Activated naive CD4-positive, alpha-beta T cell treated with anti-CD3 and anti-CD28 coated beads, Interleukin-2, amount 50 U/mL, for 72 hours (primary cell): ENCODE measurements at regions not wholly inside any gene's neighbourhood (a gene's known extent, or its start where the extent isn't known, plus 50 kb on each side); places are given as distances from the start of the nearest gene placed in this dataset.

Source experiments
- ATAC-seq, 2 donors: fragments of 150-1000 bp; cut with Tn5 transposase; 2 replicates each; pipeline ENCODE4 v1.10.0; 2021; ENCODE audit warnings: mild to moderate bottlenecking in 2 of 2, moderate library complexity in 2 of 2
- DNase-seq, 2 donors: peaks; one replicate each; pipeline ENCODE4 v3.0.0; 2021 to 2022; ENCODE audit warnings: low spot score in 2 of 2
- H3K27ac Mint-ChIP-seq, 2 donors: one replicate each; pipeline ENCODE4 v1.8.0; 2022; ENCODE audit warnings: mild to moderate bottlenecking in 2 of 2, mixed read lengths in 2 of 2
- H3K36me3 Mint-ChIP-seq, 2 donors: one replicate each; pipeline ENCODE4 v1.8.0; 2022; ENCODE audit warnings: mixed read lengths in 2 of 2
- H3K9me3 Mint-ChIP-seq, 2 donors: one replicate each; pipeline ENCODE4 v1.8.0; 2022; ENCODE audit warnings: mixed read lengths in 2 of 2

DNA sequence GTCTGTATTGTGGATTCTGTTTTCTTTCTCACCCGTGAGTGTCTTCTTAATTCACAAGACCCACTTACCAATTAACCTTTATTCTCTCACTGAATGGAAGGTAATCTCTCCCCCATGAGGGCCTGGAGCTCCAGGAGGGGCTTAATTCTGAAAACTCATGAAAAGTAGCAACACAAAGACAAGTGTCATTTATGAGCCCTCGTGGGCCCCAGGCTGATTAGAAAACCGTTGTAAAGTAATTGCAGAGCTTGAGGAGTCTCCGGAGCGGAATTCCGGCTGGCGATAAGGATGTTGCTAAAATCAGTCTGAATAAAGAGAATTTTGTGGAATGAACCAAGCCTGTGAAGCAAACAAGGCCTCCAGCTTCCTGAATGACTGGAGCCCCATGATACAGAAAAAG lies 301.5 kb downstream of the HAPSTR1 start:
- ATAC-seq = no peak
- Mint-ChIP-seq H3K36me3 (peaks cover 3 to 4% of the 10 kb centered on the region in 2 donors), H3K27ac (no peak overlapping the region), H3K9me3 (peaks cover 14 to 23% of the 10 kb centered on the region in 2 donors)
- no peak for DNase-seq

- ATAC-seq (no peak), DNase-seq (no peak)
- Mint-ChIP-seq H3K27ac (no peak overlapping the region), H3K36me3 (peaks cover 0 to 4% of the 10 kb centered on the region in 2 donors), H3K9me3 (peaks cover 10 to 19% of the 10 kb centered on the region in 2 donors)
Observed at GRCh38 chr16:9393591-9393990, 302.1 kb downstream of the HAPSTR1 start.

- DNase-seq = no peak
- Mint-ChIP-seq H3K27ac (no peak overlapping the region), H3K9me3 (peaks cover 4 to 12% of the 10 kb centered on the region in 2 donors), H3K36me3 (peaks cover 0 to 4% of the 10 kb centered on the region in 2 donors)
- no peak for ATAC-seq
Observed at GRCh38 chr16:9395958-9396359, 304.5 kb downstream of the HAPSTR1 start.

DNA sequence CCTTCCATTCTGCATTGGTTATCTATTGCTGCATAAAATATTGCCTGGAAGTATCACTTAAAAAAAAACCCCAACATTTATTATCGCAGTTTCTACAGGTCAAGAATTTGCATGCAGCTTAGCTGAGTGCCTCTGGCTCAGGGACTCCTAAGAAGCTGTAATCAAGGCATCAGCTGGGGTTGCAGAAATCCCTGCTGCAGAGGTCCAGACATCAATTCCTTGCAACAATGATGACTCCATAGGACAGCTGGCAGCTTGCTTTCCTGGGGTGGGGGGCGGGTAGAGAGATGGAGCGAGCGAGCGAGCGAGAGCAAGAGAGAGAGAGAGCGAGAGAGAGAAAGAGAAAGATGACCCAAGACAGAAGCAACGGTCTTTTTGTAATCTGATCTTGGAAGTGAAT lies 308.1 kb downstream of the HAPSTR1 start:
- Mint-ChIP-seq H3K9me3 (peaks cover 4 to 5% of the 10 kb centered on the region in 2 donors), H3K27ac (no peak overlapping the region), H3K36me3 (no peaks in the 10 kb centered on the region)
- DNase-seq (no peak), ATAC-seq (no peak)

- DNase-seq = no peak
- peaks cover 7% of the 10 kb centered on the region in 2 donors for H3K9me3 Mint-ChIP-seq
- no peaks in the 10 kb centered on the region for H3K36me3 Mint-ChIP-seq
- ATAC-seq = no peak
- no peak overlapping the region for H3K27ac Mint-ChIP-seq
Observed at GRCh38 chr16:9401173-9401572, 309.7 kb downstream of the HAPSTR1 start.

DNA sequence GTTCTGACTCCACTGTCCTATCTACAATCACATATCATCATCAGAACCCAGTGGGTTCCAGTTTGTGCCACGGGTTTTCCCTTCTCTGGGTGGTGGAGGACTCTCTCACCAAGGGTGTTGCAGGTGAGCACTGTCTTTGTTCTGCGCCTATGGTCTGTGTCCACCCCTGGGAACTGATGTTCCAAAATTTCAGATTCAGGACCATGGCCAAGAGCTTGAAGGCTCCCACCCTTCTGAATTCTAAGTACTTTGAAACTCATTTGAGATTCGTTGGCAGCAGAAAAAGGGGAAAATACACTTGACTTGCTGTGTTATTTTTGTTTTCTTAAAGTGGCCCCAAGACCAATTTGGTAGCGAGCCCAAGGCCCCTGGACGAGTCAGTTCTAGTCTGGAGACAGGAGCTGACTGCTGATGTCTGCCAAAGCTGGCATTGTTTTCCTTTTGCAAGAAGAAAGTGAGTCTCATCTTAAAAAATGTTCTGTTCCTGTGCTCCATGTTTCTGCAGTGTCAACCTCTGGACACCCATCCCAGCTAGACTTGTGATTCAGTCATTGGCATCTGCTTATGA lies 310.9 kb downstream of the HAPSTR1 start:
- peaks cover 8% of the 10 kb centered on the region in 2 donors for H3K9me3 Mint-ChIP-seq
- no peak for DNase-seq
- H3K36me3 Mint-ChIP-seq = no peaks in the 10 kb centered on the region
- no peak for ATAC-seq
- H3K27ac Mint-ChIP-seq = no peak overlapping the region

GRCh38 chr16:9404811-9405210 lies 313.4 kb downstream of the HAPSTR1 start:
- H3K36me3 Mint-ChIP-seq = no peaks in the 10 kb centered on the region
- H3K27ac Mint-ChIP-seq = no peak overlapping the region
- ATAC-seq = no peak
- DNase-seq = no peak
- peaks cover 3 to 5% of the 10 kb centered on the region in 2 donors for H3K9me3 Mint-ChIP-seq

- no peak for ATAC-seq
- peaks cover 3 to 5% of the 10 kb centered on the region in 2 donors for H3K9me3 Mint-ChIP-seq
- no peak for DNase-seq
- no peak overlapping the region for H3K27ac Mint-ChIP-seq
- H3K36me3 Mint-ChIP-seq = no peaks in the 10 kb centered on the region
Observed at GRCh38 chr16:9406038-9406712, 314.7 kb downstream of the HAPSTR1 start.

- Mint-ChIP-seq H3K36me3 (no peaks in the 10 kb centered on the region), H3K27ac (no peak overlapping the region), H3K9me3 (peaks cover 3 to 5% of the 10 kb centered on the region in 2 donors)
- ATAC-seq (no peak), DNase-seq (no peak)
Observed at GRCh38 chr16:9407206-9407758, 315.8 kb downstream of the HAPSTR1 start.

GRCh38 chr16:9408297-9408878 lies 316.9 kb downstream of the HAPSTR1 start:
- Mint-ChIP-seq H3K27ac (no peak overlapping the region), H3K36me3 (no peaks in the 10 kb centered on the region), H3K9me3 (peaks cover 3 to 5% of the 10 kb centered on the region in 2 donors)
- ATAC-seq (no peak), DNase-seq (no peak)

GRCh38 chr16:9409560-9410493 lies 318.4 kb downstream of the HAPSTR1 start:
- Mint-ChIP-seq H3K36me3 (no peaks in the 10 kb centered on the region), H3K9me3 (peaks cover 3 to 5% of the 10 kb centered on the region in 2 donors), H3K27ac (no peak overlapping the region)
- no peak for DNase-seq
- ATAC-seq = no peak

DNA sequence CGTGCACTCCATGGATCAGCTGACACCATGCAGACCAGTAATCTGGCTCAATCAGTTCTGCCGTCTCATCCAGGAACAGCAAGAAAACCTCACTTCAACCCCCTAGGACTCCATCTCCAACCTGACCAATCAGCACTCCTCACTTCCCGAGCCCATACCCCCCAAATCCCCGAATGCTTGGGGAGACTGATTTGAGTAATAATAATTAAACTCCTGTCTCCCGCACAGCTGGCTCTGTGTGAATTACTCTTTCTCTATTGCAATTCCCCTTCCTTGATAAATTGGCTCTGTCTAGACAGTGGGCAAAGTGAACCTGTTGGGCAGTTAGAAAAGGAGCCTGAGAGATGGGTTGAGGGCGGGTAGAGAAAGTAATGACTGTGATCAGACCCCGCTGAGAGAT lies 320.0 kb downstream of the HAPSTR1 start:
- no peak for ATAC-seq
- no peak for DNase-seq

DNA sequence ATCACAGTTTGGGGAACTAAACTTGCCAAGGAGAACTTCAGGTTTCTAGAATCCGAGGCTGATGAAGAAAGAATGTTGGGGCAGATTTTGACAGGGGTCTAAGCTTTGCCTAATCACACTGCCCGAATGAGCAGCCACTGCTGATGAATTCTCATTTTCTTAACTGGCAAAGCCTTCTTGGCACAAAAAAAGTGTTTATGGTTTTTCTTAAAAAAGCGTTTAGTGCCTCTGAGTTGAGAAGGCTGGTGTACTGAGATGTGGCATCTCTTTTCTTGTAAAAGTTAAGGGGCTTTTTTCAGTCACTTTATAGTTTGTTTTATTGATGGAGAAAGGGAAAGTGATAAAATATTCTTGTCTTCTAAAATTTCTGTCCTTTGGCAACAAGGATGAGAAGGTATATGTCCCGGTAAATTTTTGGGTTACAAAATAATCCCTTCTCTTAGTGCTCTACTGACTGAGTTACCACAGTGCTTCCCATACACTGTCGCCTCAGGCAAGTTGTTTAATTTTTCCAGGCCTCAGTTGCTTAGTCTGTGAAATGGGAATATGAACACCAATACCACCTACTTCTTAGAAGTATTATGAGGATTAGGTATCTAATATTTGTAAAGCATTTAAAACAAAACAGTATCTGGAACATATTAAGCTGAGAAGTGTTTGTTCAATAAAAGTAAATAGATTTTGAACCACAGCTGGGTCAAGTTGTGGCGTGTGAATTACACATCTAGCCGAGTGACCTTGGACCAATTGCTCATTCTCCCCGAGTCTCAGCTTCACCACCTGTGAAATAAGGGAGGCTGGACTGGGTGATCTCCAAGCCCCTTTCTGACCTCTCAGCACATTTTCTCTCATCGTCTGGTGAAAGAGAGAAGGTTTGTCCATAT lies 320.8 kb downstream of the HAPSTR1 start:
- no peak for DNase-seq
- ATAC-seq = no peak
- no peaks in the 10 kb centered on the region for H3K36me3 Mint-ChIP-seq
- no peak overlapping the region for H3K27ac Mint-ChIP-seq
- H3K9me3 Mint-ChIP-seq = peaks cover 4 to 6% of the 10 kb centered on the region in 2 donors

More for the DNA sequence above, 320.0 kb downstream of the HAPSTR1 start:
- Mint-ChIP-seq H3K9me3 (peaks cover 3% of the 10 kb centered on the region in 2 donors), H3K36me3 (no peaks in the 10 kb centered on the region), H3K27ac (peak overlapping the region in 1 of 2 donors; percentile 59)

- DNase-seq (no peak), ATAC-seq (no peak)
- H3K27ac Mint-ChIP-seq = no peak overlapping the region
- H3K36me3 Mint-ChIP-seq = no peaks in the 10 kb centered on the region
- peaks cover 4 to 9% of the 10 kb centered on the region in 2 donors for H3K9me3 Mint-ChIP-seq
Observed at GRCh38 chr16:9412915-9413264, 321.4 kb downstream of the HAPSTR1 start.

DNA sequence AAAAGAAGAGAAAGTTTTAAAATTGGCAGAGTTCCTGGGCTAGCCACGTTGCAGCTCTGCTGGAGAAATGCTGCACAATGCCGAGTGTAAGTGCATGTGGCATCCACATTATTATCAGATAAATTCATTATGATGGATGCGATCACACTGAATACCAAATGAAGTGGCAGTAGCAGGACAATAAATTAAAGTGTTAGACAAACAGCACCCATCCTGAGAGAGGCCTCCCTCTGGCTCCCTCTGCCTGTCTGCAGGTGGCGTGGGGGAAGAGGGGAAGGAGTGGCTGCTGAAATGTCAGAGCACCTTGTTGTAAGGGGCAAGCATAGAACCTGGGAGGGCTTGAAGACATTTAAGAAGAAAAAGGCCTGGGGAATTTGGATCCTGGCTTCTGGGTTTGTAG lies 324.1 kb downstream of the HAPSTR1 start:
- ATAC-seq = no peak
- H3K9me3 Mint-ChIP-seq = peaks cover 4 to 9% of the 10 kb centered on the region in 2 donors
- no peaks in the 10 kb centered on the region for H3K36me3 Mint-ChIP-seq
- no peak overlapping the region for H3K27ac Mint-ChIP-seq
- DNase-seq = no peak

GRCh38 chr16:9417898-9418297 lies 326.5 kb downstream of the HAPSTR1 start:
- no peak overlapping the region for H3K27ac Mint-ChIP-seq
- DNase-seq (no peak), ATAC-seq (no peak)
- no peaks in the 10 kb centered on the region for H3K36me3 Mint-ChIP-seq
- peaks cover 4 to 9% of the 10 kb centered on the region in 2 donors for H3K9me3 Mint-ChIP-seq
